NB4 (cell line): ENCODE measurements at regions not wholly inside any gene's neighbourhood (a gene's known extent, or its start where the extent isn't known, plus 50 kb on each side); places are given as distances from the start of the nearest gene placed in this dataset.

ENCODE experiments used
- DNase-seq: peaks from one replicate; pipeline ENCODE4 v3.0.0; 2010; ENCODE audit warnings: low read depth
- H3K4me3 ChIP-seq: one replicate; pipeline ENCODE4 v1.5.1; 2011; ENCODE audit warnings: mild to moderate bottlenecking, low read depth, low read length, moderate library complexity
- CTCF ChIP-seq: IDR thresholded peaks from one replicate; pipeline ENCODE4 v1.5.1; 2012; ENCODE audit warnings: low read depth, low read length
- MAX ChIP-seq: IDR thresholded peaks from 2 replicates; pipeline ENCODE4 v1.6.1; 2011; ENCODE audit warnings: low read depth, low read length
- MYC ChIP-seq: IDR thresholded peaks from 2 replicates; pipeline ENCODE4 v1.6.1; 2011; ENCODE audit warnings: low read depth, low read length
- POLR2A ChIP-seq: IDR thresholded peaks from 2 replicates; pipeline ENCODE4 v1.6.1; 2011; ENCODE audit warnings: mild to moderate bottlenecking; ENCODE audit not compliant: insufficient read length; ENCODE audit errors: extremely low read depth

GRCh38 chr2:176979981-176980710 is 232.4 kb upstream of the HNRNPA3 start:
- no peak overlapping the region for H3K4me3 ChIP-seq
- DNase-seq = no peak
- TF ChIP-seq MYC (no peak), POLR2A (no peak)

- H3K4me3 ChIP-seq = no peak overlapping the region
- TF ChIP-seq MYC (no peak), POLR2A (no peak), MAX (no peak), CTCF (no peak)
- DNase-seq = no peak
Measured at GRCh38 chr2:176984987-176985386, 227.6 kb upstream of the HNRNPA3 start.

- no peak overlapping the region for H3K4me3 ChIP-seq
- DNase-seq = no peak
- TF ChIP-seq MYC = no peak
- TF ChIP-seq MAX = no peak
- no peak for TF ChIP-seq CTCF
- no peak for TF ChIP-seq POLR2A
Measured at GRCh38 chr2:176985871-176986270, 226.7 kb upstream of the HNRNPA3 start.

GRCh38 chr2:176986487-176986886 is 226.1 kb upstream of the HNRNPA3 start:
- H3K4me3 ChIP-seq = no peak overlapping the region
- TF ChIP-seq MYC (no peak), CTCF (no peak), MAX (no peak), POLR2A (no peak)
- no peak for DNase-seq

- no peak for DNase-seq
- TF ChIP-seq MAX (no peak), CTCF (no peak), MYC (no peak), POLR2A (no peak)
- no peak overlapping the region for H3K4me3 ChIP-seq
Measured at GRCh38 chr2:176991411-176991810, 221.2 kb upstream of the HNRNPA3 start.

- peak; percentile 27 for DNase-seq
- no peak overlapping the region for H3K4me3 ChIP-seq
- TF ChIP-seq POLR2A = no peak
- TF ChIP-seq MAX = no peak
- no peak for TF ChIP-seq MYC
- no peak for TF ChIP-seq CTCF
Measured at GRCh38 chr2:176997074-176997791, 215.4 kb upstream of the HNRNPA3 start.
